Prostate gland (tissue), 2 donors: ENCODE measurements at regions not wholly inside any gene's neighbourhood (a gene's known extent, or its start where the extent isn't known, plus 50 kb on each side); places are given as distances from the start of the nearest gene placed in this dataset.

Source experiments
- DNase-seq: peaks from one replicate; pipeline ENCODE4 v3.0.0-alpha.2; 2019; ENCODE audit warnings: low spot score
- H3K27ac ChIP-seq, 2 donors: fragments of 200-600 bp; sonication (generic); 2 replicates each; pipeline ENCODE4 v1.5.1; 2017 to 2019
- H3K27me3 ChIP-seq: fragments of 200-600 bp; sonication (generic); replicated peaks from 2 replicates; pipeline ENCODE4 v1.5.1; 2019; ENCODE audit not compliant: insufficient read depth
- H3K36me3 ChIP-seq, 2 donors: fragments of 200-600 bp; sonication (generic); 1 replicate in 1 of 2; 2 replicates in 1 of 2; pipeline versions ENCODE4 v1.5.1 to v1.8.1; 2017 to 2019
- H3K4me1 ChIP-seq: fragments of 200-600 bp; sonication (generic); replicated peaks from 2 replicates; pipeline ENCODE4 v1.5.1; 2019
- H3K4me3 ChIP-seq, 2 donors: fragments of 200-600 bp; sonication (generic); 2 replicates each; pipeline ENCODE4 v1.5.1; 2017 to 2019
- H3K9me3 ChIP-seq: fragments of 200-600 bp; sonication (generic); 2 replicates; pipeline ENCODE4 v1.5.1; 2017
- POLR2A ChIP-seq: fragments of 450-650 bp; IDR thresholded peaks from one replicate; pipeline ENCODE4 v1.6.1; 2016; ENCODE audit warnings: antibody characterized with exemption, mild to moderate bottlenecking
- POLR2AphosphoS5 ChIP-seq: sonication (generic); formaldehyde crosslinking; IDR thresholded peaks from one replicate; pipeline ENCODE4 v1.6.1; 2017; ENCODE audit warnings: antibody characterized with exemption
- WGBS: methylation state at CpG from one replicate; pipeline ENCODE4 v1.1.5; 2018; 5-methylcytosine and 5-hydroxymethylcytosine counted together
- intact Hi-C: fragments of 100-400 bp; cut with DNase I; formaldehyde crosslinking; loops from one replicate; pipeline ENCODE4 v1.14.2; 2022
- TF ChIP-seq, protein P1 (sequence below), 4 experiments: fragments of 200-600 bp in 2 of 4; fragments of 450-650 bp in 2 of 4; sonication (generic) in 2 of 4; IDR thresholded peaks; 1 replicate in 3 of 4; 2 replicates in 1 of 4; pipeline ENCODE4 v1.5.1; 2016 to 2019; ENCODE audit warnings: antibody characterized with exemption in 4 of 4, mild to moderate bottlenecking in 2 of 4, moderate library complexity in 2 of 4

DNA sequence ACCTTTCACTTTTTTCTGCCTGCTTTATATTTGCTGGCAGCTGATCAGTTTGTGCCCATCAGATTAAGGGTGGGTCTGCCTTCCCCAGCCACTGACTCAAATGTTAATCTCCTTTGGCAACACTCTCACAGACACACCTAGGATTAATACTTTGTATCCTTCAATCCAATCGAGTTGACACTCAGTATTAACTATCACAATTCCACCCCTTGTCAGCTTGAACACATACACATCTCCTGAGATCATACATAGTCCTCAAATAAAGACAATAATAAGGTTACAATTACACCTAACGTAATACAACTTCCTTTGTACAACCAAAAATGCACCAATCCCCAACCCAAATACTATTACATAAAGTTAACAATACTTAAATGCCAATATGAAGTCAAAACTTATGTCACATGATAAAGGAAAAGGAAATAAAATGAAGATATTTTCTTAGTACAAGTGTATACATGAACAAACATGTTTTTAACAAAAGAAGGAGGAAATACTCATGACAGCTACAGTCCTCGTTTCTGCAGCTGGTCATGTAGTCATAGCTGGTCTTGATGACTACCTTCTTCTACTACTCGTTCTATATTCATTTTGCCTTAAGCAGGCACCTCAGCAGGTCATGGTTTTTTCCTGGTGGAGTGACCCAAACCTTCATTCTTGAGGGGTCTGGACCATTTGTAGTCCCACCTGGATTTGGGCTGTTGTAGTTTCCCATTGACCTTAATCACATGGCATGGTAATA, 96.7 kb upstream of the CABCOCO1 start:
- DNase-seq, result no peak
- H3K4me3 ChIP-seq, result no peak overlapping the region
- intact Hi-C loops, result no loop called here
- no peaks in the 10 kb centered on the region for H3K27me3 ChIP-seq
- H3K36me3 ChIP-seq, result no peaks in the 10 kb centered on the region
- no peak overlapping the region for H3K27ac ChIP-seq
- WGBS, result 66% methylated on average over 4 of the region's 4 CpGs
- TF ChIP-seq POLR2A (no peak), POLR2AphosphoS5 (no peak)
- TF ChIP-seq, protein P1, sequence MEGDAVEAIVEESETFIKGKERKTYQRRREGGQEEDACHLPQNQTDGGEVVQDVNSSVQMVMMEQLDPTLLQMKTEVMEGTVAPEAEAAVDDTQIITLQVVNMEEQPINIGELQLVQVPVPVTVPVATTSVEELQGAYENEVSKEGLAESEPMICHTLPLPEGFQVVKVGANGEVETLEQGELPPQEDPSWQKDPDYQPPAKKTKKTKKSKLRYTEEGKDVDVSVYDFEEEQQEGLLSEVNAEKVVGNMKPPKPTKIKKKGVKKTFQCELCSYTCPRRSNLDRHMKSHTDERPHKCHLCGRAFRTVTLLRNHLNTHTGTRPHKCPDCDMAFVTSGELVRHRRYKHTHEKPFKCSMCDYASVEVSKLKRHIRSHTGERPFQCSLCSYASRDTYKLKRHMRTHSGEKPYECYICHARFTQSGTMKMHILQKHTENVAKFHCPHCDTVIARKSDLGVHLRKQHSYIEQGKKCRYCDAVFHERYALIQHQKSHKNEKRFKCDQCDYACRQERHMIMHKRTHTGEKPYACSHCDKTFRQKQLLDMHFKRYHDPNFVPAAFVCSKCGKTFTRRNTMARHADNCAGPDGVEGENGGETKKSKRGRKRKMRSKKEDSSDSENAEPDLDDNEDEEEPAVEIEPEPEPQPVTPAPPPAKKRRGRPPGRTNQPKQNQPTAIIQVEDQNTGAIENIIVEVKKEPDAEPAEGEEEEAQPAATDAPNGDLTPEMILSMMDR (IDR thresholded peaks at IDR 0.05), result no peak
- no peaks in the 10 kb centered on the region for H3K4me1 ChIP-seq
- H3K9me3 ChIP-seq, result no peaks in the 10 kb centered on the region

GRCh38 chr10:61564444-61564843, 98.3 kb upstream of the CABCOCO1 start:
- DNase-seq, result no peak

GRCh38 chr10:61559615-61560014, 103.1 kb upstream of the CABCOCO1 start:
- H3K4me3 ChIP-seq, result no peak overlapping the region
- TF ChIP-seq POLR2AphosphoS5, result no peak
- intact Hi-C loops, result no loop called here
- no peaks in the 10 kb centered on the region for H3K36me3 ChIP-seq
- H3K9me3 ChIP-seq, result no peaks in the 10 kb centered on the region
- no peaks in the 10 kb centered on the region for H3K27me3 ChIP-seq
- no peaks in the 10 kb centered on the region for H3K4me1 ChIP-seq
- no peak overlapping the region for H3K27ac ChIP-seq
- DNase-seq, result no peak

More at GRCh38 chr10:61564444-61564843, 98.3 kb upstream of the CABCOCO1 start:
- Histone ChIP-seq H3K9me3 (no peaks in the 10 kb centered on the region), H3K36me3 (no peaks in the 10 kb centered on the region), H3K4me1 (no peaks in the 10 kb centered on the region), H3K27me3 (no peaks in the 10 kb centered on the region), H3K27ac (no peak overlapping the region), H3K4me3 (no peak overlapping the region)
- WGBS, result 89% methylated on average over 1 of the region's 1 CpG
- intact Hi-C loops, result no loop called here
- TF ChIP-seq POLR2A, result no peak
- TF ChIP-seq POLR2AphosphoS5, result no peak
- TF ChIP-seq, protein P1 (IDR thresholded peaks at IDR 0.05), result no peak

- WGBS, result 88% methylated on average over 3 of the region's 3 CpGs
Observed at GRCh38 chr10:61558188-61558587, 104.5 kb upstream of the CABCOCO1 start.

GRCh38 chr10:61554925-61555324, 101.7 kb upstream of the TMEM26 start:
- 92% methylated on average over 5 of the region's 5 CpGs for WGBS
- no peak for DNase-seq
- Histone ChIP-seq H3K4me3 (no peak overlapping the region), H3K36me3 (no peaks in the 10 kb centered on the region), H3K27ac (no peak overlapping the region), H3K4me1 (no peaks in the 10 kb centered on the region), H3K9me3 (no peaks in the 10 kb centered on the region), H3K27me3 (no peaks in the 10 kb centered on the region)
- intact Hi-C loops, result no loop called here
- TF ChIP-seq POLR2AphosphoS5, result no peak
- TF ChIP-seq, protein P1 (IDR thresholded peaks at IDR 0.05), result no peak
- TF ChIP-seq POLR2A, result no peak

More at GRCh38 chr10:61558188-61558587, 104.5 kb upstream of the CABCOCO1 start:
- no peaks in the 10 kb centered on the region for H3K36me3 ChIP-seq
- no peak overlapping the region for H3K27ac ChIP-seq
- H3K4me1 ChIP-seq, result no peaks in the 10 kb centered on the region
- no peak for TF ChIP-seq POLR2AphosphoS5
- TF ChIP-seq, protein P1 (IDR thresholded peaks at IDR 0.05), result no peak
- no peak for TF ChIP-seq POLR2A
- no peak overlapping the region for H3K4me3 ChIP-seq
- no peaks in the 10 kb centered on the region for H3K9me3 ChIP-seq
- H3K27me3 ChIP-seq, result no peaks in the 10 kb centered on the region
- intact Hi-C loops, result no loop called here
- DNase-seq, result no peak
